CD1c-positive myeloid dendritic cell (primary cell): ENCODE measurements at regions not wholly inside any gene's neighbourhood (a gene's known extent, or its start where the extent isn't known, plus 50 kb on each side); places are given as distances from the start of the nearest gene placed in this dataset.
A peak's percentile ranks its signal among the peaks of the same experiment; 100 is the strongest.
"Not testable (repeated sequence)": the region's sequence is repeated elsewhere in the genome, so short reads cannot be mapped to it uniquely, and the experiment has no call there.

Experiments
- DNase-seq: peaks from one replicate; pipeline ENCODE4 v3.0.0-alpha.2; 2016; ENCODE audit errors: extremely low spot score

DNA sequence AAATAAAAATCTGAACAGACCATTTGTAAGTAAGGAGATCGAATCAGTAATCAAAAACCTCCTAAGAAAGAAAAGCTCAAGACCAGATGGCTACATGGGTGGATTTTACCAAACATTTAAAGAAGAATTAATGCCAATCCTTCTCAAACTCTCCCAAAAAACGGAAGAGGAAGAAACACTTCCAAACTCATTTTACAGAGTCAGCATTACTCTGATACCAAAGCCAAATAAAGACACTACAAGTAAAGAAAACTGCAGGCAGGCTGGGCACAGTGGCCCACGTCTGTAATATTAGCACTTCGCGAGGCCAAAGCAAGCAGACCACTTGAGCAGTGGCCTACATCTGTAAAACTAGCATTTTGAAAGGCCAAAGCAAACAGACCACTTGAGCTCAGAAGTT, 159.8 kb downstream of the DPY19L2 start:
- no peak for DNase-seq

DNA sequence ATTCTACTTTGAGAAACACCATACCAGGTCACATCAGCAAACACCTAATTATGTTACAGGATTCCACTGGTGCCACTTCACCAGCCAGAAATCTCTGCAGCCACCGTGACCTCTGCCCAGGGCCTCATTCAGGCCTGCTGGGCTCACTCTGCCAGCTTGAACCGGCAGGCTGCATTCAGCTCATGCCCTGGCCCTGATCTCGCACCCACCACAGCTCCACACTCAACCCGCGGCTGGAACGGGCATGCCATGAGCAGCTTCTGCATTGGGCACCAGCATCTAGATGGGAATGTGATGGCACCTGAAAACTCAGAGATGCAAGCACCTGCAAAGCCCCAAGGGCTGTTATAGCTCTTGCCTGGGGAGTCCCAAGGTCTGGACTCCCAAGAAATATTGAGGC, 168.7 kb downstream of the DPY19L2 start:
- no peak for DNase-seq

DNA sequence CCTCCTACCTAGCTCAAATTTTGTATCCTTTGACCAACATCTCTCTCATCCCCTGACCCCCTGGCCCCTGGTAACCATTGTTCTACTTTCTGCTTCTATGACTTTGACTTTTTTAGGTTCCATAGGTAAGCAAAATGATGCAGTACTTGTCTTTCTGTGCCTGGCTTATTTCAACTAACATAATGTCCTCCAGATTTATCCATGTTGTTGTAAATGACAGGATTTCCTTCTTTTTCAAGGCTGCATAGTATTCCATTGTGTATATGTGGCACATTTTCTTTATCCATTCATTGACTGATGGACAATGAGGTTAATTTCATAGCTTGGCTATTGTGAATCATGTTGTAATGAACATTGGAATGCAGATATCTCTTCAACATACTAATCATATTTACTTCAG, 170.1 kb downstream of the DPY19L2 start:
- no peak for DNase-seq

DNA sequence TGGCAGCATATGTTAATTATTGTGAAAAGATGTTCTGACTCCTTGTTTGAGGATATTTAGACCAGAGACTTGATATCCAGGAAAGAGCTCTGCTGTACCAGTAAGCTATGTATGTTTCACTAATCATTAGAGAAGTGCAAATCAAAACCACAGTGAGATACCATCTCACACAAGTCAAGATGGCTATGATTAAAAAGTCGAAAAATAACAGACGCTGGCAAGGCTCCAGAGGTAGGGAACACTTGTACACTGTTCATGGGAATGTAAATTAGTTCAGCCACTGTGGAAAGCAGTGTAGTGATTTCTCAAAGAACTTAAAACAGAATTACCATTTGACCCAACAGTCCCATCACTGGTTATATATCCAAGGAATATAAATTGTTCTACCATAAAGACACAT, 171.6 kb downstream of the DPY19L2 start:
- DNase-seq = no peak

DNA sequence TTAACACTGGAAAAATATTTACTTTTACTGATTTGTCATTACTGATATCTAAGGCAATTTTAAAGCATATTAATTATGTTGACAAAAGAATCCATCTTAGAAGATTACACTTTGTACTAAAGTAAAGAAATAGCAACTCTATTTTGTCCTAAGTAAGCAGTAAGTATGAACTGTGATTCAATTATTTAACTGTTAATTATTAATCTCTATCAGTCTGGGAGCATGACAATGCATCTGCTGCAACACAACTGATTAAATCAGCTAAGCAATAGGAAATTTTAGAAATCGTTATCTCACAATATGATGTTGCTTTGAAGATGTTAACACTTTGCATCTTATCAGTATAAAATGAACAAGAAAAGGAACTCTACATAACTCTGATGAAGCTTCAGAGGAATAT, 172.3 kb downstream of the DPY19L2 start:
- DNase-seq = no peak

DNA sequence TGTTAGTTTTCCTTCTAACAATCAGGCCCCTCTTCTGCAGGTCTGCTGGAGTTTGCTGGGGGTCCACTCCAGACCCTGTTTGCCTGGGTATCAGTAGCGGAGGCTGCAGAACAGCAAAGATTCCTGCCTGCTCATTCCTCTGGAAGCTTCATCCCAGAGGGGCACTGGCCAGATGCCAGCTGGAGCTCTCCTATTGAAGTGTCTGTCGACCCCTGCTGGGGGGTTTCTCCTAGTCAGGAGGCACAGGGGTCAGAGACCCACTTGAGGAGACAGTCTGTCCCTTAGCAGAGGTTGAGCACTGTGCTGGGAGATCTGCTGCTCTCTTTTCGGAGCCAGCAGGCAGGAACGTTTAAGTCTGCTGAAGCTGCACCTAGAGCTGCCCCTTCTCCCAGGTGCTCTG, 174.9 kb downstream of the DPY19L2 start:
- DNase-seq = not testable (repeated sequence)

DNA sequence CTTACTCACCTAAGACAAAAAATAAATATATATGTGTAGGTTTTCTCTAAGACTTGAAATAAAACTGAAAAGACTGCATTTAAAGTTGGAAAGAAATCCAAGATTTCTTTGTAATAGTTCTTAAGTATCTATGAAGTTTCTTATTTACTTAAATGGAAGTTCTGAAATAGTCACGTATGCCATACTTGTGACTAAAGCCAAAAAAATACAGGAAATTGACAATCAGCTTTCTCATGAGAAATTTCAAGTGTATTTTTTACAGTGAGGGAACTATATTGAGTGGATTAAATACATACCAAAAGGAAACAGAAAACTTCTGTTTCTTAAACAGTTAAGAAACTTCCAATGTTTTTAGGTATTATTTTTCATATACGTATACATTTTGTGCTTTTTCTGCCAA, 188.1 kb downstream of the DPY19L2 start:
- DNase-seq = peak; percentile 1

DNA sequence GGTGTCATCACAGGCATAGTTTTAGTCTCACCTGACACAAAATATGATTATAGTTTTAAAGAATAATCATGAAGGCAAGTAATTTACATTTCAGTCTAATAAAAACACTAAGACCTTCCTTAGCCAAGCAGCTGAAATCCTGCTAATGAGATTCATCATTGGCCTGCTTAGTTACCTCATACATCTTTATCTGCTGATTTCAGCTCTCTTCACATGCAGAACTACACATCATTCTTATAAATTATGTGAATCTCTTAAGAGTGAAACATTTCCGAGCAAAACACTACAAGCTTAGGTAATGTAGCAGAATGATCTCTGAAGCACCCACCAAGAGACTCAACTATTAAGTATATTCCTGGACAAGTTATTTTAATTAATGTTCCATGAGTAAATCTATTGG, 198.1 kb downstream of the DPY19L2 start:
- no peak for DNase-seq

DNA sequence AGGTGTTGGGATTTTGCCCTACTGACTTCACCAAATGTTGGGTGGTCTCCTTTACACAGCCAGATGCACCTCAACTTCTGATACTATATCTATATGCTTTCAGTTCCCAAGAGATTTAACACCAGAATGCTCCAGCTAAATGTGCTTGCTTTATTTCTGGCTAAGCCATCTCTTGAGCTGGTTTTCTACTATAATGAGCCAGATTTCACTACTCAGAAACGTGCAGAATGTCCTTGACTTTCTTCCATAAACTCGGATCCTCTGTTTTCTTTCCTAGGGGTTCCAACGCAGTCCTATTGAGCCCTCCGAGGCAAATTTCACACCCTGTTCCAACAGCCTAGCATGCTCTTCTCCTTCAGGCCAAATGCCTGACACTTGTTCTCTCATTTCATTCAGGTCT, 200.3 kb downstream of the DPY19L2 start:
- DNase-seq = no peak

DNA sequence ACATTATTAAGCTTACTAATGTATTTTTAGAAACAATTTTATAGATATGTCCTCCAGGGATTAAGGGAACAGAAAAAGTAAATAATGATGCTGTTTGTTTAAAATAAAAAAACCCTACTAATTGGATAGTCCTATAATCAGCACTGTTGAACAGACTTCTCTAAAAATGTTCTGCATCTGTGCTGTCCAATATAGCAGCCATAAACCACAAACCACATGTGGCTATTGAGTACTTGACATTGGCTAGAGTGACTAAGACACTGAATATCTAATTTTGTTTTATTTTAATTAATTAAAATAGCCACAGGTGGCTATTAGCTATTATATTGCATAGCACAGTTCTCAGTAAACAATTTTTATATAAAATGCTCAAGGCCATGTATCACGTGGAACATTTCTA, 210.4 kb downstream of the DPY19L2 start:
- no peak for DNase-seq

DNA sequence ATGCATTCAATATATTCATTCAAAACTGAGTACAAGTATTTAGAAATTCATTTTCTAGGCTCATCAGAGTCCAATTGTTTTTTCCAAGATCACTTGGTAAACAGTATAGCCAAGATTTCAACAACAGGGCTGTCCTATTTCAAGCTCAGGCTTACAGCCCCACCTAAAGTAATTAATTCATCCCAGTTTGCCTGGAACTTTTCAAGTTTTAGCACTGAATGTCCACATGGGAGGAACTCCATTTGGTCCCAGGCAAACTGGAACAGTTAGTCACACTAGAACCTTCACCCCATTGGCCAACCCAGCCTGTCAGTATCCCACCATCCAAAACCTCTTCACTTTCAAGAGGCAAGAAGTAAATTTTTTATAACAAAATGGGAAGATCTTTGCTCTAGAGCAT, 210.9 kb downstream of the DPY19L2 start:
- DNase-seq = no peak

DNA sequence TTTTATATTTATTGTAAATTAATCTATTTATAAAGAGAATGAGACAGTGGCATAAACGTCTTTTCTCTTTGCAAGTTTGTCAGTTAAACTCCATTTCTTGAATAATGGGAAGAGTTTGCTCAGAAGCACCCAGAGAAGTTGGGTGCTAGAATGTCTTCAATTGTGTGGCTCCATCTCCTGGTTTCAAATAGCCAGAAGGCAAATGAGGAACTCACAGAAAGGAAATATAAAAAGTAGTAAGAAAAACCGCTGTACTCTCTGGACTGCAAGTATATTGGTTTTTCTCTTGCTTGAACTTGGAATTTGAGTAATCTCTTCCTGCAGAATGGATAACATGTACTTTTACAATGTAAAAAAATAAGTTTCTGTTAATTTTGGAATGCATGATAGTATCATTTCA, 217.5 kb downstream of the DPY19L2 start:
- peak; percentile 9 for DNase-seq

DNA sequence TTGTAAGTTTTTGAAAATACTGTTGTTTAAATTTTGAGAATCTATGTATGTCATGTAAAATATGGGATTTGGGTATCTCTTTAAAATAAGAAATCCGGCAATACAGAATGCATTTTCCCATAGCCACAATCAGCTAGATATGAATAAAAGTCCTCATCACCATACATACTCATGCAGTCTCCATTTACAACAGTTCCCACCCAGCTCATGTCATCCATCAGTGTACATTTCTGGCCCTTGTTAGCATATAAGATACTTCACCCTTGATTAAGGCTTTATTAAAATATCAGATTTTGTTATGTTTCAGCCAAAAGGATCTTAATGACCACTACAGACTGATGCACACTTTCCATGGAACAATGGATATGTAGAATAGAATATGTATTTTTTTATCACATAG, 218.0 kb downstream of the DPY19L2 start:
- DNase-seq = no peak

DNA sequence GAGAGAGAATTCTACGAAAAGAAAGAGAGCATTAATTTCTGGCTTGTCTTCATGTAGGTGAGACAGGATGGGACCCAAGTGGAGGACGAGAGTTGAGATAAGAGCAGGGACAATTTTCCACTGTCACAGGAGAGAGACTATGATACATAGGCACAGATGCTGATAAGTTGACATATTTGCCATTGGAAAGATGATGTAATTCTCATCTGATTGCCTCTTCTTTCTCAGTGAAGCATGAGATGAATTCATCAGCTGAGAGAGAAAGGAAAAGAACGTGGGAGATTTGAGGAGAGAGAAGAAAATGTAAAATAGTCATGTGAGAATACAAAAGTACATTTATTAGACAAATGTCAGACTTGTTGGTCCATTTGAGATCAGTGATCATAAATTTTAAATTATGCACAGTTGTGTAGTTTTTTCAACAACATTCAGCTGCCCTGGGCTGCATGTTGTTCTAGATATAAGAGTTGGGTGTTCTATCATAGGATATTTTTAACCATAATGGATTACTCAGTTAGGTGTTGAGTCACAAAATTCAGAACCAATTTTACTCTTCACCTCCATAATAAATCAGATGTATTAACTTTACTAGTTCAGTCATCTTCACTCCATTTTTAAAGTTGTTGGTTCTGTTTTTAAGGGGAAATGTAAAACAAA, 222.9 kb downstream of the DPY19L2 start:
- DNase-seq = no peak

DNA sequence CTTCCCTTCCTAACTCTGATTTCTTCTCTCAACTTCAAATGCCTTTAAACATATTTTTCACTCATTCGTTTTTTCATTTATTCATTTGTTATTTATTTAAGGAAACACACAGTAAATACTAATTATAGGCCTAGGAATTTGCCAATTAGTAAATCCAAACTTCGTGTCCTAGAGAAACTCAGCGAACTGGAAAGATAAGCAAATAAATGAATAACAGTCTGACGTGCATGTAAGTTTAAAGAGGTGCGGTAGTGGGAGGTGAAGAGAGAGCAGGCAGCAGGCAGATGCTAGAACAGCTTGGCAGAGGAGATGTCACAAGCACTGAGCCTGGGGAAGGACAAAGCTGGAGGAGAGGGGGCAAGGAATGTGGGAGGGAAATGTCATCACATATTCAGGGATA, 228.2 kb downstream of the DPY19L2 start:
- no peak for DNase-seq

DNA sequence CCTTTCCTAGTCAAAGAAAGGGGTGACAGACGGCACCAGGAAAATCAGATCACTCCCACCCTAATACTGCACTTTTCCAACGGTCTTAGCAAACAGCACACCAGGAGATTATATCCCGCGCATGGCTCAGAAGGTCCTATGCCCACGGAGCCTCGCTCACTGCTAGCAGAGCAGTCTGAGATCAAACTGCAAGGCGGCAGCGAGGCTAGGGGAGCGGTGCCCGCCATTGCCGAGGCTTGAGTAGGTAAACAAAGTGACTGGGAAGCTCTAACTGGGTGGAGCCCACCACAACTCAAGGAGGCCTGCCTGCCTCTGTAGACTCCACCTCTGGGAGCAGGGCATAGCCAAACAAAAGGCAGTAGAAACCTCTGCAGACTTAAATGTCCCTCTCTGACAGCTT, 233.9 kb downstream of the DPY19L2 start:
- DNase-seq = not testable (repeated sequence)

DNA sequence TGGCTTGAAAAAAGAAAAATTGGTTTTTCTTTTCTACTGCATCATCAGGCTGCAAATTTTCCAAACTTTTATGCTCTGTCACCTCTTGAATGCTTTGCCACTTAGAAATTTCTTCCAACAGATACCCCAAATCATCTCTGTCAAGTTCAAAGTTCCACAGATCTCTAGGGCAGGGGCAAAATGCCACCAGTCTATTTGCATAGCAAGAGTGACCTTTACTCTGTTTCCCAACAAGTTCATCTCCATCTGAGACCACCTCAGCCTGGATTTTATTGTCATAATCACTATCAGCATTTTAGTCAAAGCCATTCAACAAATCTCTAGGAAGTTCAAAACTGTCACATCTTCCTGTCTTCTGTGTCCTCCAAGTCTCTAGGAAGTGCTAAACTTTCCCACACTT, 240.3 kb downstream of the DPY19L2 start:
- DNase-seq = not testable (repeated sequence)

DNA sequence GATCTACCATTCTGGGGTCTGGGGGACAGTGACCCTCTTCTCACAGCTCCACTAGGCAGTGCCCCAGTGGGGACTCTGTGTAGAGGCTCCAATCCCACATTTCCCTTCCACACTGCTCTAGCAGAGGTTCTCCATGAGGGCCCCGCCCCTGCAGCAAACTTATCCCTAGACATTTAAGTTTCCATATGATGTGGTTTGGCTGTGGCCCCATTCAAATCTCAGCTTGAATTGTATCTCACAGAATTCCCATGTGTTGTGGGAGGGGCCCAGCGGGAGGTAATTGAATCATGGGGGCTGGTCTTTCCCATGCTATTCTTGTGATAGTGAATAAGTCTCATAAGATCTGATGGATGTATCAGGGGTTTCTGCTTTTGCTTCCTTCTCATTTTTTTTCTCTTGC, 241.3 kb downstream of the DPY19L2 start:
- DNase-seq = not testable (repeated sequence)

DNA sequence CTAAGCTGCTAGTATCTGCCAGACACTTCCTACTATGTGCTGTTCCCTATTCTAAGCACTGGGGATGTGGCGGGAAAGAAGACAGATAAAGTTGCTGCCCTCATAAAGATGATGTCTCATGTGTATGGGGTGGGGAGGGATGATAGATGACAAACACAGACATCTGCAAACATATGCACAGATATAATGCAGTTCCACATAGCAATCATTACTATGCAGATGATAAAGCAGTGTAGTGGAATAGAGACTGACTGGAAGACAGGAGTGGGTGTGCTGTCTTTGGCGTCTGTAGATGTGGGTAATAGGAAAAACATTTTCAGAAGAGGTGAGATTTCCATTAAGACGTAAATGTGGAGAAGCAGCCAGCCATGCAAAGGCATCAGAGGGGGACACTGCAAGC, 243.6 kb downstream of the DPY19L2 start:
- no peak for DNase-seq

DNA sequence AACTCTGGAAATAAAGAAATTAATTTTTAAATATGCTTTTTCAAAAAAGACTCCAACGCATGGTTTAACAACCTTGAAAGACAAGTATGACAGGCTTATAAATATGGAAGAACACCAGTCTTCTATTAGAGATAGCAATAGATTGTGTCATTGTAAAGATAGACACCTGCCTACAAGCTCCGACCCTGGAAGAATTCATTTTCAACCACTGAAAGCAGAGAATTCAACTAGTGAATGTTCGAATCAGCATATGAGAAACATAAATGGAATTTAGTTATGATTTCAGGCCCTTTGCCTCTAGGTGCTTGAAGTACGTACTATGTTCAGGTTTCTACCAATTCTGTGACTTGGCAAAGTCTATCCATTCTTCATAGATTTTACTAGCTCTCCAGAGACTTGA, 244.5 kb downstream of the DPY19L2 start:
- no peak for DNase-seq

DNA sequence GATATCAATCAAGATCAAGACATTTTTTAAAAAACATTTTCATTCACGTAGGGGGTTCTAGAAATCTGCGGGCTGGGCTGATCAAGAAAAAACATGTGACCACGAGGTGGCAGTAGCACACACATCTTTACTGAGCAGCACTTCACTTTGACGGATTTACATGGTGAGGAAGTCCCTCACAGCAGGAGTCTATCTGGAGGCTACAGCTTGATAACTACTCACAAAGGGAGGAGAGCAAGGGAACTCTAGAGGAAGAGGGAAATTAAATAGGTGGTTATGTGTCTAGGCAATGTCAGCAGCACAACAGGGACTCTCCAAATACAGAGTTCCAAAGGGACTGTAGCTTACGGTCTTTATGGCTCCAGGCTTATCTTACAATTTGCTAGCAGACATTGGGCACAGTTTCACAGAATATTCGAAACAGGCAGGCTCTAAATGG, 248.1 kb downstream of the DPY19L2 start:
- peak; percentile 54 for DNase-seq

DNA sequence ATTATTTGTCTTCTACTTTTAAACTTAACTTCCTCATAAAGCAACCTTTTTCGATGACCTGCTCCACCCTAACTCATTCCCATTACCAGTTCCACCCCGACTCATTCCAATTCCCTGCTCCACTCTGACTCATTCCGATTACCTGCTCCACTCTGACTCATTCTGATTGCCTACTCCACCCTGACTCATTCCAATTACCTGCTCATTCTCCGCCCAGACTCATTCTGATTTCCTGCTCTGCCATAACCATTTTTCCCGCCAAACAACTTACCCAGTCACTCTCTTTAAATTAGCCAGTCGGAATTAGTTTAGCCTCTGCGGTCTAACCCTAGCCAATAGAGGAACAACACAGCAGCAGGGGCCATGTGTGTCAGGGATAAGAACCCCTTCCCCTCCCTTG, 249.1 kb downstream of the DPY19L2 start:
- DNase-seq = no peak

DNA sequence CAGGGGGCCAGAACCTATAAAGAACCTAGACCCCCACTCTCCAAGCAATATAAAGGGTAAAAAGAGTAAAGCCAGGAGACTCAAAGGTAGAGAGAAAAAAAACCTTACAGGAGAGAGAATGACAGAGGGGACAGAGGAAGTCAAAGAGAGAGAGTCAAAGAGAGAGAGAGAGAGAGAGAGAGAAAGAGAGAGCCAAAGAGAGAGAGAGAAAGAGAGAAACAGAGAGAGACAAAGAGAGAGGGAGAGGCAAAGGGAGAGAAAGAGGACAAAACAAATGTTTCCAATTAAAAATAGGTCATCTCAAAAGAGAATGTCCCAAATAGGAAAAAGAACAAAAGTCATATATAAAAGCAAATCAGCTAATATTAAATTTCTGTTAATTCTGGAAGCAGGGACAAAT, 251.5 kb downstream of the DPY19L2 start:
- DNase-seq = no peak

DNA sequence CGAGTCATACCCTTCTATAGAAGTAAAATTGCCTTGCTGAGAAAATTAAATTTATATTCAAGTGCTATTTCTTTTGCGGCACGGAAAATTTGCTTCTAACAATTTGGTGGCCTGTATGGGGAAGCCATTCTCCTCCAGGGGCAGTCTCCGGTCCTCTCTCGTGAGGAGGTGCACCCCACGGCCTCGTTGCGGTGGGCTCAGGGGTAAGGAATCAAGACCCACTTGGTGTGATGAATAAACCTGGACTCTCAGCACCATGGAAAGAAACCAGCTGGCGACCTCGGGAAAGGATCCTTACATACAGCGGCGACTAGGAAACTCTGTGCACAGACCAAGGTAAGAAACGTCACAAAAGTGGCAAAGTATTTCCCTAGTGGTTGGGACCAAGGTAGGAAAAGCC, 252.9 kb downstream of the DPY19L2 start:
- DNase-seq = no peak
